Forelimb muscle (tissue), 1 donor: ENCODE measurements at regions not wholly inside any gene's neighbourhood (a gene's known extent, or its start where the extent isn't known, plus 50 kb on each side); places are given as distances from the start of the nearest gene placed in this dataset.

Experiments
- DNase-seq: peaks from one replicate; pipeline ENCODE4 v3.0.0-alpha.2; 2013; ENCODE audit warnings: low read depth

- DNase-seq, result no peak
Observed at GRCh38 chr20:40449144-40449690, 239.8 kb downstream of the MAFB start.

GRCh38 chr20:40446888-40447287 is 242.1 kb downstream of the MAFB start:
- no peak for DNase-seq

- no peak for DNase-seq
Observed at GRCh38 chr20:40444516-40444915, 244.5 kb downstream of the MAFB start.

GRCh38 chr20:40443753-40444152 is 245.3 kb downstream of the MAFB start:
- DNase-seq, result no peak

- no peak for DNase-seq
Observed at GRCh38 chr20:40442181-40442963, 246.7 kb downstream of the MAFB start.

- DNase-seq, result no peak
Observed at GRCh38 chr20:40441771-40442170, 247.3 kb downstream of the MAFB start.

GRCh38 chr20:40438161-40438830 is 250.7 kb downstream of the MAFB start:
- no peak for DNase-seq

- no peak for DNase-seq
Observed at GRCh38 chr20:40436011-40436410, 253.0 kb downstream of the MAFB start.

GRCh38 chr20:40435146-40435895 is 253.7 kb downstream of the MAFB start:
- no peak for DNase-seq

- no peak for DNase-seq
Observed at GRCh38 chr20:40434122-40434521, 254.9 kb downstream of the MAFB start.

- no peak for DNase-seq
Observed at GRCh38 chr20:40433341-40433861, 255.6 kb downstream of the MAFB start.

GRCh38 chr20:40431611-40432010 is 257.4 kb downstream of the MAFB start:
- DNase-seq, result no peak

- no peak for DNase-seq
Observed at GRCh38 chr20:40431112-40431511, 257.9 kb downstream of the MAFB start.

GRCh38 chr20:40427026-40427425 is 262.0 kb downstream of the MAFB start:
- no peak for DNase-seq

- no peak for DNase-seq
Observed at GRCh38 chr20:40424695-40425094, 264.3 kb downstream of the MAFB start.

GRCh38 chr20:40422656-40423055 is 266.4 kb downstream of the MAFB start:
- no peak for DNase-seq

- DNase-seq, result no peak
Observed at GRCh38 chr20:40416274-40416673, 272.8 kb downstream of the MAFB start.

GRCh38 chr20:40414843-40415615 is 274.0 kb downstream of the MAFB start:
- DNase-seq, result no peak

GRCh38 chr20:40410028-40410427 is 279.0 kb downstream of the MAFB start:
- no peak for DNase-seq

- DNase-seq, result no peak
Observed at GRCh38 chr20:40397467-40397866, 291.6 kb downstream of the MAFB start.
